Activated effector memory CD4-positive, alpha-beta T cell treated with anti-CD3 and anti-CD28 coated beads, Interleukin-2, amount 50 U/mL, for 16 hours (primary cell): ENCODE measurements at regions not wholly inside any gene's neighbourhood (a gene's known extent, or its start where the extent isn't known, plus 50 kb on each side); places are given as distances from the start of the nearest gene placed in this dataset.

ENCODE experiments used
- DNase-seq: peaks from one replicate; pipeline ENCODE4 v3.0.0-alpha.2; 2020

DNA sequence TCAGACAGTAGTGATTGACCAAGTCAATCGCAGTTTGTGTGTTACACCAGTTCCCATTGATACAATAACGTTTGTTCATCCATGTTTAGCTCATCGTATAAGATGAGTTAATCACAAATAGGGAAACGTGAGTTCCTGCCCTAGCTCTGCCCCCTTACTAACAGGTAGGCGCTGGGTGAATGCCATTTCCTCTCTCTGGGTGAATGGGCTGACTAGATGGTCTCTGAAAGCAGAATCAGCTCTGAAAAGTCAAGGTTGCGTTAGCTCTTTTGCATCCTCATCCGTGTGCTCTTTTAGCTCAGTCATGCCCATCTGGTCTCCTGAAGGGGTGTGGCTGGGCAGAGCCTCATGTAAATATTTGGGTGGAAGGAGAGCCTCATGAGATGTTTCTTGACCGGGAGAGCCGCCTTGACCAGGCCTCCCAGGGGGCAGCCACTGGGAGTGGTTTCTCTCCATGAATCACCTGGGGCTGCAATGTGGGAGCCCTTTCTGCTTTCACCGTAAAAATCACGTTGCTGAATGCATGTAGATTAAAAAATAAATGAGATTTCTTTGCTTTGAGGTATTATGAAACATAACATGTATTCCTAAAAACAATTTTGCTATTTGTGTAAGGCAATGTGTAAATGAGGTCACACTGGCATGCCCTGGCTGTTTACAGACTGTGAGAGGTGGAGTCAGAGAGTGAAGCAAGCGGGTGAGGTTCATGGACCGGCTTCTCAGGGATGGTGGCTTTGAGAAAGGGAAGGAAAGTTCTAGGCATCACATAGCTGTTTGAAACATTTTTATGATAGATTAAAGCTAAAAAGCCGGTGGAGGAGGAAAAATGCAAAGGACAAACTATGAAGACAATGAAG is 108.4 kb upstream of the RASGRP1 start:
- no peak for DNase-seq

- no peak for DNase-seq
Measured at GRCh38 chr15:38674448-38674847, 109.8 kb upstream of the RASGRP1 start.

DNA sequence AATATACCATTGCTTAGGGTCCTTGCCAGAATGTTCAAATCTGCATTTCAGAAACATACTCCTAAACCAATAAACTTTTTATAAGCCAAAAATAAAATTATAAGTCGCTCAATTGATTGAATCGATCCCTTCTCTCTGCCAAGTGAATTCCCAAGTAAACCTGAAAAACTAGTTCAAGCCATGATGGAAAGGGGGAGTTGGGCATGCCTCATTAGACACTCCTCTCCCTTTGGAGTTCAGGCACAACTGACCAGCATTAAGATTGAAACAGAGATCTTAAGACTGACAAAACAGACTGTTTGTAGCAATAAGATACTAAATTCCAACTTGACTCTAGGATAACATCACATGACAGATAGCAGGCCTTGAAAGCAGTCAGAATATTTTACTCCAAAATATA is 113.7 kb upstream of the RASGRP1 start:
- no peak for DNase-seq

- no peak for DNase-seq
Measured at GRCh38 chr15:38680775-38681174, 116.2 kb upstream of the RASGRP1 start.

DNA sequence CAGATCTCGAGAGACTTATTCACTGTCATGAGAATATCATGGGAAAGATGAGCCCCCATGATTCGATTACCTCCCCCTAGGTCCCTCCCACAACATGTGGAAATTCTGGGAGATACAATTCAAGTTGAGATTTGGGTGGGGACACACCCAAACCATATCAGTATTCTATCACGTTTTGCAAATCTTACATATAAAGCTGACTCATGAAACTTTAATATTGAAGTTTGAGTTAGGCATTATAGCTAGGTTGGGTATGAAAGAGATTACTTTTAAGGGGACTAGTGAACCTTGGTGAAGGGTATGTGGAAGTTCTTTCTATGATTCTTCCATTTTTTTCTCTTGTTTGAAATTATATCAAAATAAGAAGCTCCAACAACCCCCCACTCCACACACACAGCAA is 117.7 kb upstream of the RASGRP1 start:
- DNase-seq, result no peak

DNA sequence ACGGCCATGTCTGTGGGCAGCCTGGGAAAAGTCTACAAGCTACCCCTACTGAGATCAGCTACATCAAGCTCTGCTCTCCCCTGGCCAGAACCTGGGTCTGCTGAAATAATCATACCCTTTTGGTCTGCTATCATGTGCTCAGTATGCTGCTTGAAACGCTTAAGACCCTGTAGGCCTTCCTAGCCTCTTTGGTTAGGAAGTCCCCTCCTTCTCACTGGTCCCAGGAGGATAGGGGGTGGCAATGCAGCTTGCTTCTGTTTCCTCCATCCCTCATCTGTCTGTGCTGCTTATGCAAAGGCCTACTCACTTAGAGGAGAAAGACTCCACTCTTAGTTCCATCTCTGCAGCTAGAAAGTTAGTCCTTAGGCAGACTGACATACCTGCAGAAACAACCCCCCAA is 118.2 kb upstream of the RASGRP1 start:
- no peak for DNase-seq

GRCh38 chr15:38683382-38684242 is 119.0 kb upstream of the RASGRP1 start:
- DNase-seq, result peak; percentile 88

DNA sequence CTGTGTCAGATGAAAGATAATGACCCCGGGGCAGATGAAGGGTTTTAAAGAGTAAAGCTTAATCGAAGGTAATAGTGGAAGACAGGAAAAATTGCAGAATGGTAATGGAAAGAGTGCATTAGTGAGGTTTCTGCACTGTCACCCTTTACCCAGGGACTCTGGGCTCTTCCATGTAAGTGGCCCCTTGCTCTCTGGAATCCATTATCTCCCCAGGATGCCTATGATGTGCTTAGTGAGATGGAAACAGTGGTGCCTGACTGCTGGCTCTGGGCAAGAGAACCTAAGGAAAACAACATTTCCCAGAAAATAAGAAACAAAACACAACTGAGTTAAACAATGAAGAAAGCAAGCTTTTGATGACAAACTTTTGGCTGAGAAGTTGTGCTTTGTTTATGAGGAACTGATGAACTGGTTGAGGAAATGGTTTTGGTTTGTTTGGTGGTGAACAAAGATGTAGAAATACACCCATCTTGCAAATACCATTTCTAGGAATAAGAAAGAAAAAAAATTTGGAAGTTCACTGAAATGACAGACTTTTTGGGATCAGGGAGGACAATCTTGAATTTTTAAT is 119.9 kb upstream of the RASGRP1 start:
- no peak for DNase-seq

DNA sequence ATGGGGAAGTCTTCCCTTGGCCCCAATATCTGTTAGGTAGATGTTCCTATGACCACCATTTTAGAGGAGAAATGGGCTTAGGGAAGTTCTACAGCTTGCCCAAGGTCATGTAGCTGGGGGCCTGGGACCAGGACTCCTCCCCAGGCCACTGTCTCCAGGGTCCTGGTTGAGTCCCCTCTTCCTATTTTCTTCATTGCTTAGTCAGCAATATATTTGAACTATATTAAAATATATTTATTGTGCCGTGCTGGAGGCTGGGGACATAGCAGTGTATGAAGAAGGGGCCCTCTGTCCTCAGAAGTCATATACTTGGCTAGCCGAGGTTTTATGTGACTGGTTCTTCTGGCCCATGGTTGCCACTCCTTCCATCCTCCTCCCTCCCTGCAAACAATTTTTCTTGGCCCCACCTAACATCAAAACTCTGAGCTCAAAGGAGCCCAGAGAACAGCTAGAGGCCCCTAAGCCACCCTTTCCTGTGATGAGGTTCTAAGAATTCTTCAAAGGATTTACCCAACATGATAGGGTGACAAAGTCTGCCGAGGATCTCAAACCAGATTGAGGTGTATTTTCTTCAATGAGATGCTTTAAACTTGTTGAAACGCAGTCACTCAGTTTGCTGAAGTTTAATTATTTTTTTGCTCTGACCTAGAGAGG is 121.2 kb upstream of the RASGRP1 start:
- no peak for DNase-seq

DNA sequence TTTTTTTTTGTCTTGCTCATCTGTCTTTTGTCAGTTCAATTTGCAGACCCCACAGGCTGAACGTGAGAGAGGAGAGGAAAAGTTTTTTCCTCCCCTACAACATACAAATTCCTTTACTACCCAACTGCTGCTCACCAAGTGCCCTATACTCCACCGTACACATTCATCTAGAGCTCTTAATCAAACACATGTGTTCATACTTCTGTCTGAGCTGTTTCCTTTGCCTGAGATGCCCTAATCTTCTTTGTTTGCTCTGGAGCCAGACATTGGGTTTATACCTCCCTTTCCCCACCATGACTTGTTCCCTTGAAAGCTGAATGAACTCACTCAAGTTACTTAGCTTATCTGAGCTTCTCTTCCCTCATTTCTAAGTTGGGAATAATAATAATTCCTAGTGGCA is 122.7 kb upstream of the RASGRP1 start:
- no peak for DNase-seq

DNA sequence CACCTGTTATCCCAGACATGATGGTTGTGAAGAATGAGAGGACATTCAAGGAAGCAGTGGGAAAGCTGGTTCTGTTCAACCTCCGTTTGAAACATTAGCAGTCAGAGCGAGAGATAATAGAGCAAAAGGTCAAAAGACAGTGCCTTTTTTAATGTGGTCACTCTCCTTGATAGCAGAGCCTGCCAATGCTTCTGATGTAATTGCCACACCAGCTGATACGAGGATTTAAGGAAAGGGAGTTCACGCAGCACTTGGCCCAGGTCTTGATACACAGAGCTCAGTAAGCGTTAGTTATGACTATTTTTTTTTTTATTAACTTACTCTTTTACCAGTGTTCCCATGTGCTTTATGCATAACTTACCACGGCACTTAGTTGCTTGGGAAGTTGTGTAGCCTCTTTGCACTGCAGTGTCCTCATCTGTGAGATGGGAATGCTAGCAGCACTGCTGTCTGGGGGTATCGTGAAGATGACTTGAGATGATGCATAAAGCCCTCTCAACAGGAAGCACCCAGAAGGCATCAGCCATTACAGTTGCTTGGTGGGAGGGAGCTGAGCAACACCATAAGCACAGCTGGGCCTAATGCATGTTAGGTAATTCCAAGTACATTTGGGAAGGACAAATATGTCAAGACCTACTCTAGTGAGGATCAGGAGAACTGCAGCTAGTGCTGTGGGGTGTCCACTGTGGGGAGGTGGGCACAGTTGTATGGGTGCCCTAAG is 123.3 kb upstream of the RASGRP1 start:
- DNase-seq, result no peak

DNA sequence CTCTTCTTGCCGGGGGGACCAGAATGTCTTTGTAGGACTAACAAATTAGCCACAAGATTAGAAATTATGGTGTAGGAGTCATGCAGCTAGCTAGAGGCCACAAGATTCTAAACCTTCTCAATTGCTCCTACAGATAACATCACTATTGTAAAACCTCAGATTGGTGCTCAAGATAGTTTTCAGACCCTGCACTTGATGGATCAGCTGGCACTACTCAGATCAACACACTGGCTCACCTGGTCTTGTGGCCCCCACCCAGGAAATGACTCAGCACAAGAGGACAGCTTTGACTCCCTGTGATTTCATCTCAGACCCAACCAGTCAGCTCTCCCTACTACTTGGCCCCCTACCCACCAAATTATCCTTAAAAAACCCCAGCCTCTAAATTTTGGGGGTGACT is 124.1 kb upstream of the RASGRP1 start:
- DNase-seq, result peak; percentile 87

DNA sequence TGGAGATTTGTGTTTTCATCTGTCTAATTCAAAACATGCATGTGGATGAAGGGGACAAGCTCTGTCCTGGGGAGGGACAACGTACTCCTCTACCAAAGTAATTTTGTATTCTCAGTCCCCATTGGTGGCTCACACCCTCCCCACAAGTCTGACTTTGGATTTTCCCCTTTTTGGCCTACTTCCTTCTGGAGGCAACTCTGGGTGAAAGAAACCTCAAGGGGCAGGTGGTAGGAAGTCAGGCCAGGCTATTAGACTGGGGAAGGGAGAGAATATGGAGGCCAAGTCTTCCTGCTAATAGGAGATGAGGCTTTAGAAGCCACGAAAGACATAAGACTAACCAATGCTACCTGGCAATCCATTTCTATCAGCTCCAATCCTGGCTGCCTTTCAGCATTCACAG is 124.9 kb upstream of the RASGRP1 start:
- no peak for DNase-seq

DNA sequence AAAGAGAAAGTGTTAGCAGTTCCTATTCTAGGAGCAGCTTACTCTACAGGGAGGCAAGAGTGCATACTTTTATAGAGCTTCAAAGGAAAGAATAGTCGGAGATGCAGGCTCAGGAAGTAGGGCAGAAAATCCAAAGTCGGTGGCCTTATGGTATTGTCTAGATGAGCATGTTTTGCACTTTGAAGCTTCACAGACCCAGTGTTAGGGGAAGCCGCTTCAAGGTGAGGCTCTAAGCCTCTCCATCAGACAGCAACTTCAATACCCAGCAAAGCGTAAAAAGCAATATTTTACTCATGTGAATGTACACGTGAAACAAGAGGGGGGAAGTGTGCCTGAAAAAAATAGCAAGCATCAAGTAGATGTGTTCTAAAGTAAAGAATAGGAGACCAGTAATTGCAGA is 125.6 kb upstream of the RASGRP1 start:
- DNase-seq, result no peak

DNA sequence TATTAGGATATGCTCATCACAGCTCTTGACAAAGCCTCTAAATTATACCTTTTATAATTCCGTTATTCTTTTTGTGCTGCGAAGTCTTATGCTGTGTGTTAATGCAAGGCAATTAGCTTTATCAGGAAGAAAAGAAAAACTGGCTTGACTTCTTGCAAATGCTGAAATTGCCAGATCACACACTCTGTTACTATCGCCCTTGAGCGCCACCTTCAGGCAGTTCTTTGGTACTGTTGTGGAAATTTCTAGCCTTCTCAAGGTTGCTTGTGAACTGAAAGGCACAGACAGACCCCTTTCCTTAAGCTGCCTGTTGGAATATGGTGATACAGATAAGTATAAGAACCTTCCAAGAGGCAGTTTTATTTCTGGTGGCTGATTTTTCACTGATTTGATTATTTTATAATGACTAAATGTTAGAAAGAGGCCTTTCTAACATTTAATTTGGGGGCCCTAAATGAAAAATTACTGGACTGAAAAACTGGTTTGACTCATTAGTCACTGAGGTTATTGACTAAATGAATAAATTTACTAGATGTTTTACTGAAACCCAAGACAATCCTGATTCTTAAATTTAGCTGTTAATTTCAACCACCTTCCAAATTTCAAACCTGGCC is 126.2 kb upstream of the RASGRP1 start:
- DNase-seq, result peak; percentile 90

GRCh38 chr15:38691377-38691776 is 126.8 kb upstream of the RASGRP1 start:
- no peak for DNase-seq

DNA sequence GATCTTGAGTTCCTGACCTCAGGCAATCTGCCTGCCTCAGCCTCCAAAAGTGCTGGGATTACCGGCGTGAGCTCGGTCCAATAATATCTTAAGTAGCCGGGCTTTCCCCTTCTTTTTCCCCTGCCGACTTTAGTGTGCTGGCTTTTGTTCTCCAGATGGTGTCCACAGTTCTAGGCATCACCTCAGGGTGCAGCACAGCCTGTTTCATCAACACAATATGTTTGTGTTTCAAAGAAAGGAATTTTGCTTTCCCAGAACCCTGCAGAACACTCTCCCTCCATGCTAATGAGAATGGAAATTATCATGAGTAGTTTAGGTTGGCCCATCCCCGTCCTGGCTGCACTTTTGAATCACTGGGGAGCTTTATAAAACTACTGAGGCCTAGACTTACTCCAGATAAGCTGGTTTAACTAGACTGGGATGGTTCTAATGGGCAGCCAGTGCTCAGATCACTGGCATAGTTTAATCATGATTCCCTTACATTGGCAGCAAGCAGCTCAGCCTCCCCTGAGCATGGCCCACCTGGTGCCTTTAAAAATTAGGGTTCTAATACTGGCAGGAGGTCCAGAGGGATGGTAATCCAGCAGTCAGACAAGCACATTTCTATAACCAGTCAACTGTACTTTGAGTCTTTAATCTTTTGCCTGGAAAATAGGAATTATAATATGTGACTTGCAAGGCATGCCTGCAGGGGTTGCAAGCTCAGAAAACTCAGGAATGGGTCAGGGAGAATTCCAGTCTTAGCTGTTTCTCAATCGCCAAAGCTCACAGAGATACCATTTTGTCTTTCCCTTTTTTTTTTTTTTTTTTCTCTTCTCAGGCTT is 127.6 kb upstream of the RASGRP1 start:
- no peak for DNase-seq

- no peak for DNase-seq
Measured at GRCh38 chr15:38692789-38693062, 128.1 kb upstream of the RASGRP1 start.

DNA sequence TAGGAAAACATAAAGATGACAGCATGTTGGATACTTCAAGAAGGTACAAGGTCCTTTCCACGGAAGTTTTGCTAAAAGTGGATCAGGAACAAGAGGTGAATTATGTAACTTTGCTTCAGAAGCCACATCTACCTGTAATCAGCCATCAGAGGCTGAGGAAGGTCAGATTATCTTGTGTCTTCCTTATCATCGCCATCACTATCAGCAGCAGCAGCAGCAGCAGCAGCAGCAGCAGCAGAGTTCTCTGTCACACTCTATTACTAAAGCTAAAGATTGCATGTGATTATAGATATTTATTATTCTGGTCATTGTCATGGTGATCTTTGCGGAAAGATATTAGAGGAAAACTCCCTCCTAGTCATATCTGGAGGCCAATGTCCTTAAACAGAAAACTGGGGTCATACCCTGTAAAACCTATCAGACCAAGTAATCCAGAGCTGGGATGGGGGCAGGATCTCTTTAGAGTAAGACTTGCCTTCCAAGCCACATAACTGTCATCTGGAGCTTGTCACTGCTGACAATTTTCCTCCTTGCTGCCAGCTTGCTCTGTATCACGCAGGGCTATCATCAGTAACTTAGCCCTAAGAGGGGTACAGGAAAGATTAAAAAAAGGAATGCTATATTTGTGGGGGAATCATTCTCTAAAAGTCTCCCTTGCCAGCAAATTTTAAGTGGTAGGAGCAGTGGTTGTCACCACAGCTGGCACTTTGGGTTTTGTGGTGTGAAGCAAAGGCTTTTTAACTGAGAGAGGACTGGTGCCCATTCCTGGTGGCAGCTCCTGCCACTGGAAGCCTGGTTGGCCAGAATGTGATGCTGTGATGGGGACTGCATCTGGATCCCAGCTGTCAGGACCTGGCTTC is 130.9 kb upstream of the RASGRP1 start:
- DNase-seq, result no peak

DNA sequence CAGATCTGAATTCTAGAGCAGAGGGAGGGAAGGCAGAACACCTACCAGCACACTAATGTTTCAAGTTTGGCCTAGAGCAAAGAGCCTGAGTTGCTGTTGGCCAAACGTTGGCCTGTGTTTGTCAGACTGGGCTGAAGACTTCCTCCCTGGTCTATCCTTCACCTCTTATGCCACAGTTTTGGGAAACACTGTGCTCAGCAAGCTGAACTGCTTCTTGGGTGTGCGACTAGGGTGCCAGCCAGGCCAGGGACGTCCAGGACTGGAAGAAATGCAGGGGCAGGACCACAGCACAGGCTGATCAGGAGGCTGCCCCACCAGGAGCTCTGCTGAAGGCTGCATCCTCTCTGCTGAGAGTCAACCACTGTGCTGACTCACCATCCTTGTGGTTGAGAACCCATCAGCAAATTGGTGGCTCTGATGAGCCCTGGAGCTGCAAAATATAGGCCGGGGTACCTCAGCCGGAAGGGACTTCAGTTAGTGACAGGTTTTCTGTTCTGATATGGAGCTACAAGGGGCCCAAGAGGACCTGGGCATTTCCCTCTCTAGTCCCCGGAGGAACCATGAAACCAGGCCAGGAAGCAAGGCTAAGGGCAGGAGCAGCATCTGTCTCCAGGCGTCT is 131.6 kb upstream of the RASGRP1 start:
- peak; percentile 89 for DNase-seq
